ENCODE measurements at regions not wholly inside any gene's neighbourhood (a gene's known extent, or its start where the extent isn't known, plus 50 kb on each side); places are given as distances from the start of the nearest gene placed in this dataset.

- TF ChIP-seq ZFX (IDR thresholded peaks at IDR 0.05) (no peak), EZH2phosphoT487 (IDR thresholded peaks at IDR 0.05; ENCODE audit: borderline replicate concordance) (no peak), FOSL1 (IDR thresholded peaks at IDR 0.05; ENCODE audit: low read depth) (no peak), ZBTB33 (IDR thresholded peaks at IDR 0.05; ENCODE audit: extremely low read depth, insufficient replicate concordance, low read length) (no peak), CEBPB (IDR thresholded peaks at IDR 0.05; ENCODE audit: low read depth) (no peak), CTCF (IDR thresholded peaks at IDR 0.05 in 2 of 3, conservative IDR thresholded peaks at IDR 0.05 in 1 of 3; ENCODE audit: borderline replicate concordance in 1 of 3, insufficient read depth in 1 of 3, low read depth in 2 of 3, low read length in 2 of 3) (no peak), SRF (IDR thresholded peaks at IDR 0.05; ENCODE audit: low read depth) (no peak), ELF1 (IDR thresholded peaks at IDR 0.05; ENCODE audit: borderline replicate concordance, low read depth) (no peak), SIN3A (IDR thresholded peaks at IDR 0.05; ENCODE audit: low read depth) (no peak), REST (IDR thresholded peaks at IDR 0.05; ENCODE audit: low read depth) (no peak), YY1 (IDR thresholded peaks at IDR 0.05; ENCODE audit: extremely low read depth, insufficient replicate concordance, low read depth, low read length) (no peak), JUND (IDR thresholded peaks at IDR 0.05) (no peak), EGR1 (IDR thresholded peaks at IDR 0.05; ENCODE audit: low read depth) (no peak), TCF7L2 (IDR thresholded peaks at IDR 0.05; ENCODE audit: borderline replicate concordance, extremely low read depth, insufficient read depth, insufficient read length) (no peak), ATF3 (IDR thresholded peaks at IDR 0.05) (no peak), ZNF274 (IDR thresholded peaks at IDR 0.05; ENCODE audit: low read depth, low read length) (no peak)
- no peaks in the 10 kb centered on the region for H3K9me2 ChIP-seq (ENCODE audit: insufficient read depth)
- H3K9me3 ChIP-seq (ENCODE audit: control insufficient read depth in 1 of 2, insufficient read depth in 1 of 2, low read depth in 1 of 2, low read length in 2 of 2) = no peaks in the 10 kb centered on the region
- no peaks in the 10 kb centered on the region for H3K4me1 ChIP-seq (ENCODE audit: control insufficient read depth in 1 of 2, insufficient read depth in 2 of 2, low read length in 2 of 2)
- no peak overlapping the region for H2AFZ ChIP-seq (ENCODE audit: low read depth, low read length, poor library complexity, severe bottlenecking)
- H3K27ac ChIP-seq (ENCODE audit: low read depth, low read length) = no peak overlapping the region
- BruUV-seq (replicated peaks) = no TSS peak
- H3K4me3 ChIP-seq (replicated peaks in 1 of 2; ENCODE audit: low read depth in 1 of 2, low read length in 2 of 2) = no peak overlapping the region
- no peak overlapping the region for H3K4me2 ChIP-seq (ENCODE audit: low read length)
- peaks cover 2% of the 10 kb centered on the region; the same call in 1 of the 2 replicates for H3K79me2 ChIP-seq (ENCODE audit: insufficient read depth, low read length)
- no peak overlapping the region for H3K9ac ChIP-seq (ENCODE audit: low read length)
- DNase-seq (ENCODE audit: low read depth, low spot score) = no peak
- intact Hi-C loops (cut with micrococcal nuclease) = no loop called here
- ChIA-PET RAD21 (ENCODE audit: low non-redundant PET in 1 of 2, low total read pairs in 2 of 2, uncharacterized antibody in 2 of 2, unreplicated experiment in 2 of 2) (no interaction called here), CTCF (no interaction called here), POLR2A (no interaction called here)
- no peak for ATAC-seq
- H3K36me3 ChIP-seq (ENCODE audit: control insufficient read depth in 1 of 2, insufficient read depth in 2 of 2, low read length in 2 of 2) = no peaks in the 10 kb centered on the region
- H4K20me1 ChIP-seq (ENCODE audit: insufficient read depth) = no peaks in the 10 kb centered on the region
- H3K27me3 ChIP-seq (ENCODE audit: insufficient read depth, low read length) = no peaks in the 10 kb centered on the region
Measured at GRCh38 chr16:72615856-72616255, 432.1 kb downstream of the ZFHX3 start.

All from HCT116 (cell line).